Esophagus squamous epithelium (tissue), 5 donors: ENCODE measurements at regions not wholly inside any gene's neighbourhood (a gene's known extent, or its start where the extent isn't known, plus 50 kb on each side); places are given as distances from the start of the nearest gene placed in this dataset.

Experiments used
- DNase-seq: peaks from one replicate; lab custom pipeline; 2025; lab: John Stamatoyannopoulos, UW
- H3K27ac ChIP-seq, 4 donors: fragments of 200-600 bp; sonication (generic); one replicate each; pipeline ENCODE4 v1.5.1; 2016 to 2019; ENCODE audit warnings: mild to moderate bottlenecking in 1 of 4
- H3K27me3 ChIP-seq, 4 donors: fragments of 200-600 bp; sonication (generic); 1 replicate in 3 of 4; 2 replicates in 1 of 4; pipeline versions ENCODE4 v1.5.1 to v1.6.0; 2017 to 2021; ENCODE audit warnings: antibody characterized with exemption in 1 of 4
- H3K36me3 ChIP-seq, 3 donors: fragments of 200-600 bp; sonication (generic); one replicate each; pipeline ENCODE4 v1.5.1; 2016 to 2019
- H3K4me1 ChIP-seq, 3 donors: fragments of 200-600 bp; sonication (generic); one replicate each; pipeline ENCODE4 v1.5.1; 2017 to 2019
- H3K4me3 ChIP-seq, 4 donors: fragments of 200-600 bp; sonication (generic); 1 replicate in 3 of 4; 2 replicates in 1 of 4; pipeline ENCODE4 v1.5.1; 2016 to 2019; ENCODE audit warnings: mild to moderate bottlenecking in 2 of 4, moderate library complexity in 1 of 4
- H3K9me3 ChIP-seq, 3 donors: fragments of 200-600 bp; sonication (generic); one replicate each; pipeline ENCODE4 v1.5.1; 2016 to 2019
- POLR2A ChIP-seq, 4 donors: fragments of 450-650 bp; IDR thresholded peaks; one replicate each; pipeline ENCODE4 v1.6.1; 2017; ENCODE audit warnings: antibody characterized with exemption in 4 of 4, mild to moderate bottlenecking in 4 of 4, moderate library complexity in 3 of 4
- WGBS, 2 donors: methylation state at CpG; one replicate each; pipeline ENCODE4 v1.1.5; 2018; 5-methylcytosine and 5-hydroxymethylcytosine counted together
- intact Hi-C: fragments of 100-400 bp; cut with DNase I; formaldehyde crosslinking; loops from one replicate; pipeline ENCODE4 v1.15.0; 2022
- TF ChIP-seq, protein P1 (sequence below), 6 experiments: fragments of 450-650 bp in 4 of 6; fragments of 200-600 bp in 2 of 6; sonication (generic) in 2 of 6; IDR thresholded peaks; one replicate each; pipeline ENCODE4 v1.5.1; 2016 to 2019; ENCODE audit warnings: antibody characterized with exemption in 6 of 6, mild to moderate bottlenecking in 4 of 6, moderate library complexity in 4 of 6
- donor health status: DM: yes; HTN: yes; CAD: no.

DNA sequence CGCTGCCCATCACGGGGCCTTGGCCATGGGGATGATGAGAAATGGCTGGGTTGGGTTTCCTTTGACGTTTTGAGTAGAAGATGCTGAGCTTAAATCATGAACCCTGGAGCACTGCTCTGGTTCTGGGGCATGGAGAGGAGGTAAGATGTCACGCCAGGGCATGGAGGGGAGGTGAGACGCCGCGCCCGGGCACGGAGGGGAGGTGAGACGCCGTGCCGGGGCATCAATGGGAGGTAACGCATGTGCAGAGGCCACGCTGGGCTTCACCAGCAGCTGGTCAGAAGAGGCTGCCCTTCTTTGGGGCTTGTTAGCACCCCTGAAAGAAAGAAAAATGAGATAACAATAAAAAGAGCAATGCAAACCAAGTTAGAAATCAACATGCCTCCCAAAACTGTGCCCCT lies 322.5 kb upstream of the IRX4 start:
- no peak for TF ChIP-seq POLR2A (IDR thresholded peaks at IDR 0.05)
- TF ChIP-seq, protein P1, sequence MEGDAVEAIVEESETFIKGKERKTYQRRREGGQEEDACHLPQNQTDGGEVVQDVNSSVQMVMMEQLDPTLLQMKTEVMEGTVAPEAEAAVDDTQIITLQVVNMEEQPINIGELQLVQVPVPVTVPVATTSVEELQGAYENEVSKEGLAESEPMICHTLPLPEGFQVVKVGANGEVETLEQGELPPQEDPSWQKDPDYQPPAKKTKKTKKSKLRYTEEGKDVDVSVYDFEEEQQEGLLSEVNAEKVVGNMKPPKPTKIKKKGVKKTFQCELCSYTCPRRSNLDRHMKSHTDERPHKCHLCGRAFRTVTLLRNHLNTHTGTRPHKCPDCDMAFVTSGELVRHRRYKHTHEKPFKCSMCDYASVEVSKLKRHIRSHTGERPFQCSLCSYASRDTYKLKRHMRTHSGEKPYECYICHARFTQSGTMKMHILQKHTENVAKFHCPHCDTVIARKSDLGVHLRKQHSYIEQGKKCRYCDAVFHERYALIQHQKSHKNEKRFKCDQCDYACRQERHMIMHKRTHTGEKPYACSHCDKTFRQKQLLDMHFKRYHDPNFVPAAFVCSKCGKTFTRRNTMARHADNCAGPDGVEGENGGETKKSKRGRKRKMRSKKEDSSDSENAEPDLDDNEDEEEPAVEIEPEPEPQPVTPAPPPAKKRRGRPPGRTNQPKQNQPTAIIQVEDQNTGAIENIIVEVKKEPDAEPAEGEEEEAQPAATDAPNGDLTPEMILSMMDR (IDR thresholded peaks at IDR 0.05): no peak
- Histone ChIP-seq H3K36me3 (no peaks in the 10 kb centered on the region), H3K27me3 (peaks cover 0 to 21% (median 0%) of the 10 kb centered on the region in 4 donors), H3K4me3 (no peak overlapping the region), H3K27ac (no peak overlapping the region), H3K9me3 (no peaks in the 10 kb centered on the region), H3K4me1 (peaks cover 0 to 10% (median 0%) of the 10 kb centered on the region in 3 donors)
- intact Hi-C loops: no loop called here
- WGBS, 2 donors: 80 to 91% methylated on average over 6 to 14 of the region's 14 CpGs
- no peak for DNase-seq

DNA sequence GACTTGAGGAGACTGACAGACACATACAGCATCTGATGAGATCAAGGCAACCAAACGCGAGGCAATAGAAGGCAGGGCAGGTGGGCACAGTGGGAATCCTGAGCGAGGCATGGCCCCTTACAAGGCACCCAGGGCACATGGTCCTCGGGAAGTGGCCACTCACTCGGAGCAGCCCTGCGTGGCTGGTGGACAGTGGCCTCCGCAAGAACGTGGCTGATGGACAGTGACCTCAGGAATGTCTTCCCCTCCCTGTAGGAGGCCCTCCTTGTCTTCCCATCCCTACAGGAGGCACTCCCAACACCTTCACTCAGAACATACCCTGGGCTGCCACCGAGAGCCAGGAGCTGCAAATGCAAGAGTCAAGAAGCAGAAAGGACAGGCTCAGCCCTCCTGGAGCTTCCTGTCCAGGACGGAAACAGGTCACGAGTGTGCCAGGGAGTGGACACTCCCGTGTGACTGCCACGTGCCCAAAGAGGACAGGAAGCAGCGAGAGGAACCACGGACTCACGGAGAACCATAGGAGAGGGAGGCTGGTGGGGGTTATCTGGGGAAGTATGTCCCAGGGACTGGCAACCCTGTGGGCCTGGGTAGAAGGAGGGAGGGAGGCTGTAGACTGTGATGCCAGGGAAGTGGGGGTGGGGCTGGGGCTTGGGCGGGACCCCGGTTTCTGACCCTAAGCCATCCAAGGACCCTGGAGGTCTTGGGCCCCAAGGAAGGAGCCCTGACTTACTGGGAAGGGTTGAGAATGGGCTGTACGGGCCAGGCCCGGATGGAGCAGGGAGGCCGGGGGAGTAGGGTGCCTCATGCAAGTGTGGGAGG lies 321.9 kb upstream of the IRX4 start:
- no peaks in the 10 kb centered on the region for H3K36me3 ChIP-seq
- H3K4me1 ChIP-seq: peaks cover 0 to 14% (median 0%) of the 10 kb centered on the region in 3 donors
- WGBS, 2 donors: 85 to 91% methylated on average over 14 to 16 of the region's 21 CpGs
- no peak for DNase-seq
- no peak overlapping the region for H3K27ac ChIP-seq
- H3K27me3 ChIP-seq: peaks cover 0 to 18% (median 0%) of the 10 kb centered on the region in 4 donors
- no peaks in the 10 kb centered on the region for H3K9me3 ChIP-seq
- TF ChIP-seq POLR2A (IDR thresholded peaks at IDR 0.05): no peak
- TF ChIP-seq, protein P1 (IDR thresholded peaks at IDR 0.05): no peak
- H3K4me3 ChIP-seq: no peak overlapping the region
- intact Hi-C loops: no loop called here

DNA sequence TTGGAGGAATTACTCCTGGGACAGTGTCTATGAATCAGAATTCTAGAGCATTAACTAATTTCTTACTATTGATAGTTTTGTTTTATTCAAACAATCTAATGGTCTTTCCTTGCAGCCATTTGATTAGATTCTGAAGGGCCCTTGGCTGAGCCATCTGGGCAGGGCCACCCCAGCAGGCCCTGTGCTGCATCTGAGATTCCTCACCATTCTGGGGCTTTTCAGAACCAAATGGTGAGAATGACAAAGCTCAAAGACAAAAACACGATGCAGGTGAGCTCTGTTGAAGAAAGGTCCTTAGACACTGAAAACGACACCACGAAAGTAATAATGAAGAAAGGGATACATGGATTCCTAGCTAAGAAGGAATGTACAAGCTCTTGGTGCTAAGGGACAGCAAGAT lies 321.0 kb upstream of the IRX4 start:
- no peak for DNase-seq
- TF ChIP-seq, protein P1 (IDR thresholded peaks at IDR 0.05): no peak
- TF ChIP-seq POLR2A (IDR thresholded peaks at IDR 0.05): no peak
- H3K9me3 ChIP-seq: no peaks in the 10 kb centered on the region
- peaks cover 0 to 14% (median 0%) of the 10 kb centered on the region in 3 donors for H3K4me1 ChIP-seq
- intact Hi-C loops: no loop called here
- H3K36me3 ChIP-seq: no peaks in the 10 kb centered on the region
- peaks cover 0 to 10% (median 0%) of the 10 kb centered on the region in 4 donors for H3K27me3 ChIP-seq
- H3K4me3 ChIP-seq: no peak overlapping the region
- WGBS, 2 donors: 69 to 71% methylated on average over 3 of the region's 3 CpGs
- H3K27ac ChIP-seq: no peak overlapping the region

DNA sequence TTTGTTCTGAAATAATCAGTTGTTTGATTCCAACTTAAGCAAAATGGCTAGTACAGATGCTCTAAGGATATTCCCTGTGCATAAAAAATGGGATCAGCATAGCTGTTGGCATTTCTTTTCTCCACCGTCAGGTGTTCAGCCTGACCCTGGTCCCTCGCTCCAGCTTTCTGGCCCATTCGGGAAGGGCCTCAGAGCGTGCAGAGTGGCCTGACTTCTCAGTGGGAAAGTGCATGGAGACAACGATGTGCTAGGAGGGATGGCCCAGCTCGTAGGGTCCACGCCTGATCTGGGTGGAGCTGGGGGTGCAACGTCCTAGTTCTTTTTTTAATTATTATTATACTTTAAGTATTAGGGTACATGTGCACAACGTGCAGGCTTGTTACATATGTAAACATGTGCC lies 319.1 kb upstream of the IRX4 start:
- no peak for DNase-seq

DNA sequence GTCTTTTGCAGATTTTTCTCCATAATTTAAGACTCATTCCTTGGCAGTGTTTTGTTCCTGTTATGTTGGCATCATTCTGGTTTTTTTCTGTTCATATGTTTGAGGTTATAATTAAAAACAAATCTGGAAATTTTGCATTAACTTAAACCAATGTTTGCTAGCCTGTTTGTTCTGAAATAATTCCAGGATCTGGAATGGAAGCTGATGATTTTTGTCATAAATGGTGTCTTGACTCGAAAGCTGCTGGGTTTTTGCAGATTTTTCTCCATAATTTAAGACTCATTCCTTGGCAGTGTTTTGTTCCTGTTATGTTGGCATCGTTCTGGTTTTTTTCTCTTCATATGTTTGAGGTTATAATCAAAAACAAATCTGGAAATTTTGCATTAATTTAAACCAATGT lies 318.7 kb upstream of the IRX4 start:
- TF ChIP-seq, protein P1 (IDR thresholded peaks at IDR 0.05): no peak
- TF ChIP-seq POLR2A (IDR thresholded peaks at IDR 0.05): no peak
- peaks cover 0 to 14% (median 0%) of the 10 kb centered on the region in 3 donors for H3K4me1 ChIP-seq
- H3K36me3 ChIP-seq: no peaks in the 10 kb centered on the region
- no peak overlapping the region for H3K27ac ChIP-seq
- no peak overlapping the region for H3K4me3 ChIP-seq
- 57 to 64% methylated on average over 2 of the region's 2 CpGs for WGBS, 2 donors
- intact Hi-C loops: no loop called here
- H3K27me3 ChIP-seq: peaks cover 0 to 15% (median 0%) of the 10 kb centered on the region in 4 donors
- H3K9me3 ChIP-seq: no peaks in the 10 kb centered on the region
- DNase-seq: no peak

More for the DNA sequence above, 319.1 kb upstream of the IRX4 start:
- Histone ChIP-seq H3K4me3 (no peak overlapping the region), H3K9me3 (no peaks in the 10 kb centered on the region), H3K27ac (no peak overlapping the region), H3K36me3 (no peaks in the 10 kb centered on the region), H3K4me1 (peaks cover 0 to 14% (median 0%) of the 10 kb centered on the region in 3 donors), H3K27me3 (peaks cover 0 to 11% (median 0%) of the 10 kb centered on the region in 4 donors)
- no peak for TF ChIP-seq POLR2A (IDR thresholded peaks at IDR 0.05)
- TF ChIP-seq, protein P1 (IDR thresholded peaks at IDR 0.05): no peak
- intact Hi-C loops: no loop called here
- 74 to 88% methylated on average over 6 to 9 of the region's 9 CpGs for WGBS, 2 donors
